Hepatocyte (in vitro differentiated cells): ENCODE measurements at regions not wholly inside any gene's neighbourhood (a gene's known extent, or its start where the extent isn't known, plus 50 kb on each side); places are given as distances from the start of the nearest gene placed in this dataset.

ENCODE experiments used
- DNase-seq: peaks from one replicate; pipeline ENCODE4 v3.0.0-alpha.2; 2016; ENCODE audit warnings: low spot score
- H2AFZ ChIP-seq: fragments of 200-600 bp; sonication (generic); 2 replicates; pipeline ENCODE4 v1.6.0; 2016; ENCODE audit warnings: antibody characterized with exemption, mild to moderate bottlenecking
- H3K27ac ChIP-seq: fragments of 200-600 bp; sonication (generic); 2 replicates; pipeline ENCODE4 v1.5.1; 2016; ENCODE audit warnings: mild to moderate bottlenecking
- H3K27me3 ChIP-seq: fragments of 200-600 bp; sonication (generic); 2 replicates; pipeline ENCODE4 v1.6.1; 2016
- H3K36me3 ChIP-seq: fragments of 200-600 bp; sonication (generic); replicated peaks from 2 replicates; pipeline ENCODE4 v1.5.1; 2016; ENCODE audit warnings: low read depth; ENCODE audit not compliant: insufficient read depth
- H3K4me1 ChIP-seq: fragments of 200-600 bp; sonication (generic); 2 replicates; pipeline ENCODE4 v1.5.1; 2016; ENCODE audit warnings: mild to moderate bottlenecking, moderate library complexity; ENCODE audit not compliant: insufficient read depth
- H3K4me2 ChIP-seq: fragments of 200-600 bp; sonication (generic); 2 replicates; pipeline ENCODE4 v1.6.0; 2016
- H3K4me3 ChIP-seq: fragments of 200-600 bp; sonication (generic); 2 replicates; pipeline ENCODE4 v1.5.1; 2016; ENCODE audit warnings: mild to moderate bottlenecking
- H3K79me2 ChIP-seq: fragments of 200-600 bp; sonication (generic); 2 replicates; pipeline ENCODE4 v1.6.0; 2017; ENCODE audit warnings: mild to moderate bottlenecking
- H3K9me2 ChIP-seq: fragments of 200-600 bp; sonication (generic); replicated peaks from 2 replicates; pipeline ENCODE4 v1.6.0; 2017; ENCODE audit warnings: mild to moderate bottlenecking; ENCODE audit not compliant: insufficient read depth
- H3K9me3 ChIP-seq: fragments of 200-600 bp; sonication (generic); 2 replicates; pipeline ENCODE4 v1.5.1; 2016; ENCODE audit warnings: low read depth, mild to moderate bottlenecking
- H4K20me1 ChIP-seq: fragments of 200-600 bp; sonication (generic); 2 replicates; pipeline ENCODE4 v1.6.0; 2016; ENCODE audit warnings: mild to moderate bottlenecking; ENCODE audit not compliant: insufficient read depth, poor library complexity, severe bottlenecking
- CTCF ChIP-seq: fragments of 200-600 bp; sonication (generic); IDR thresholded peaks from 2 replicates; pipeline ENCODE4 v1.5.1; 2016; ENCODE audit warnings: antibody characterized with exemption, mild to moderate bottlenecking; ENCODE audit not compliant: poor library complexity
- EZH2 ChIP-seq: fragments of 200-600 bp; sonication (generic); IDR thresholded peaks from 2 replicates; pipeline ENCODE4 v1.6.1; 2016; ENCODE audit warnings: antibody characterized with exemption, mild to moderate bottlenecking, borderline replicate concordance
- EZH2phosphoT487 ChIP-seq: fragments of 200-600 bp; sonication (generic); IDR thresholded peaks from one replicate; pipeline ENCODE4 v1.6.1; 2018; ENCODE audit warnings: antibody characterized with exemption, mild to moderate bottlenecking, low read depth, moderate library complexity; ENCODE audit not compliant: unreplicated experiment, severe bottlenecking
- WGBS: methylation state at CpG from one replicate; pipeline ENCODE4 v1.1.6; 2016; ENCODE audit warnings: low lambda C conversion rate; ENCODE audit errors: missing lambda C conversion rate; 5-methylcytosine and 5-hydroxymethylcytosine counted together

DNA sequence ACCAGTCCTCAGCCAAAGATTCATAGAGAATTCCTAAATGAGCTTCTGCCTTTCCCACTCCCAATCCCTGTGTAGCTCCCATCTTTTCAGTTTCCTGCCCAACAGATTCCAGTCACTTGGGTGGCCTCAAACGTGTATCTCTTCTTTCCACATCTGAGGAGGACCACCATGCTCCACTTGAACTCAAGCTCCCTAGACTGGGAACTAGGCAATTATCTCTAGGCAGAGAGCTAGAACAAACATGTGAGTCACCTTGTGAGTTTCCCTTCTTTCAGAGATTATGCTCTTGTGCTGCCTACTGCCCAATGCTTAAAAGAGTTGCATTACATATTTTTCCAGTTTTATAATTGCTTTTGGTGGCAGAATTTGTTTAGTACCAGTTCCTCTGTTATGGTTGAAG lies 178.0 kb downstream of the MDFIC start:
- Histone ChIP-seq H3K4me2 (no peak overlapping the region), H3K9me2 (no peaks in the 10 kb centered on the region), H3K79me2 (no peaks in the 10 kb centered on the region), H3K4me1 (no peaks in the 10 kb centered on the region), H4K20me1 (no peaks in the 10 kb centered on the region), H3K27ac (no peak overlapping the region), H3K27me3 (no peaks in the 10 kb centered on the region), H3K36me3 (no peaks in the 10 kb centered on the region), H3K9me3 (no peaks in the 10 kb centered on the region), H3K4me3 (no peak overlapping the region), H2AFZ (no peak overlapping the region)
- TF ChIP-seq EZH2phosphoT487, result no peak
- 15% methylated on average over 1 of the region's 1 CpG for WGBS
- peak; percentile 56 for DNase-seq

DNA sequence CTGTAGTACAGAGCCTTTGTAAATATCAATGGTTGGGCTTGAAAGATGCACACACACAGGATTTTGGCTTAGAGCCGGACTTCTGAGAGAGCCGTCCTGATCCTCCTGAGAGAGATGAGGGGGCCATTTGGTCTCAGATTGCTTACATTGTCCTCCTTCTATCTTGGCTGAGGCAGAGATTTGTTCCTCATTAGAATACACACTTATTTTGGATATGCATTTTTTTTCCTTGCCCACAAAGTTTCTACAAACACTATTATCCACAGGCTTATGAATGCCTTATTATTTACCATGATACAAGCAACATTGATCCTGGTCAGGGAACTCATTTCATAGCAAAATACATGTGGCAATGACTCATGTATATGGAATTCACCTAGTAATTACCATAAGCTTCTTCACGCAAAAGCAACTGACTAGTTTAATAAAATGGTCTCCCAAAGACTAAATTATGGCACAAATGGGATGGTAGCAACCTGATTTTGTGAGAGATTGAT lies 175.3 kb downstream of the MDFIC start:
- no peaks in the 10 kb centered on the region for H3K9me2 ChIP-seq
- no peak overlapping the region for H3K27ac ChIP-seq
- TF ChIP-seq EZH2, result no peak
- TF ChIP-seq EZH2phosphoT487, result no peak
- WGBS, result 55% methylated on average over 3 of the region's 3 CpGs
- no peaks in the 10 kb centered on the region for H3K27me3 ChIP-seq
- H2AFZ ChIP-seq, result peak overlapping the region; percentile 4
- no peaks in the 10 kb centered on the region for H3K4me1 ChIP-seq
- H3K4me3 ChIP-seq, result no peak overlapping the region
- H3K79me2 ChIP-seq, result no peaks in the 10 kb centered on the region
- DNase-seq, result no peak
- no peaks in the 10 kb centered on the region for H3K36me3 ChIP-seq
- H3K4me2 ChIP-seq, result no peak overlapping the region
- H4K20me1 ChIP-seq, result no peaks in the 10 kb centered on the region
- H3K9me3 ChIP-seq, result no peaks in the 10 kb centered on the region

GRCh38 chr7:115096262-115096661 lies 174.4 kb downstream of the MDFIC start:
- no peaks in the 10 kb centered on the region for H3K4me1 ChIP-seq
- H2AFZ ChIP-seq, result no peak overlapping the region
- DNase-seq, result no peak
- H3K9me3 ChIP-seq, result no peaks in the 10 kb centered on the region
- H3K9me2 ChIP-seq, result no peaks in the 10 kb centered on the region
- H3K27ac ChIP-seq, result no peak overlapping the region
- H4K20me1 ChIP-seq, result no peaks in the 10 kb centered on the region
- H3K36me3 ChIP-seq, result no peaks in the 10 kb centered on the region
- 93% methylated on average over 1 of the region's 1 CpG for WGBS
- H3K27me3 ChIP-seq, result no peaks in the 10 kb centered on the region
- no peak overlapping the region for H3K4me3 ChIP-seq
- H3K4me2 ChIP-seq, result no peak overlapping the region
- TF ChIP-seq EZH2phosphoT487, result no peak
- TF ChIP-seq CTCF, result no peak
- no peak for TF ChIP-seq EZH2
- no peaks in the 10 kb centered on the region for H3K79me2 ChIP-seq

DNA sequence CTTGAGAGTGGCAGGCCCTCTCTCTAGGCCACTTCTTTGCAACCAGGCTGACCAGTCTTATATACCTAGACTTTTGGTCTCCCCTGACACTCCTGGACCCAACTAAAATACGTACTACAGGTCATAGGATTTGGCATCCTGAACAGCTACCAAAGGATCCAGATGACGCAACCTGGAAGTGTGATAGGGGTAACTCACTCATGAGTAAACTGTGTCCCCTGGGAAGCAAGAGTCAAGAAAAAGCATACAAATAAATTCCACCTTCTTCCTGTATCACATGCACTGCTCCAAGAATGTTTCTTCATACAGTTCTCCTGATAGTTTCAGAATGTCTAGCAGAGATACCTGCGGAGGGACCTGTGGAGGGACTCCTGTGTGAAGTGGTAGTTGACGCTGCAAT lies 172.3 kb downstream of the MDFIC start:
- Histone ChIP-seq H3K36me3 (no peaks in the 10 kb centered on the region), H3K27ac (no peak overlapping the region), H2AFZ (no peak overlapping the region), H3K4me1 (no peaks in the 10 kb centered on the region), H3K4me3 (no peak overlapping the region), H3K9me2 (no peaks in the 10 kb centered on the region), H3K9me3 (no peaks in the 10 kb centered on the region), H3K4me2 (no peak overlapping the region), H4K20me1 (no peaks in the 10 kb centered on the region), H3K79me2 (no peaks in the 10 kb centered on the region), H3K27me3 (no peaks in the 10 kb centered on the region)
- TF ChIP-seq EZH2, result no peak
- no peak for TF ChIP-seq EZH2phosphoT487
- TF ChIP-seq CTCF, result no peak
- DNase-seq, result no peak
- 93% methylated on average over 4 of the region's 4 CpGs for WGBS
